ENCODE measurements at regions not wholly inside any gene's neighbourhood (a gene's known extent, or its start where the extent isn't known, plus 50 kb on each side); places are given as distances from the start of the nearest gene placed in this dataset.

DNA sequence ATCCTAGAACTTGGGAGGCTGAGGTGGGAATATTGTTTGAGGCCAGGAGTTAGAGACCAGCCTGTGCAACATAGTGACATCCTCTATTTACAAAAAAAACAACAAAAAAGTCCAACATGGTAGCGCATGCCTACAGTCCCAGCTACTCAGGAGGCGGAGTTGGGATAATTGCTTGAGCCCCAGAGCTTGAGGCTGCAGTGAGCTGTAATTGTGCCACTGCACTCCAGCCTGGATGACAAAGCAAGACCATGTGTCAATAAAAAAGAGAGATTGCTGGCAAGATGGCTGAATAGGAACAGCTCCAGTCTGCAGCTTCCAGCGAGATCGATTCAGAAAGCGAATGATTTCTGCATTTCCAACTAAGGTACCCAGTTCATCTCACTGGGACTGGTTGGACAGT is 54.8 kb upstream of the FBXL17 start:
- TF ChIP-seq ZNF207 (IDR thresholded peaks at IDR 0.05; ENCODE audit: borderline replicate concordance) = no peak
- TF ChIP-seq SIN3A (IDR thresholded peaks at IDR 0.05; ENCODE audit: low read depth, low read length) = no peak
- TF ChIP-seq, protein P1, sequence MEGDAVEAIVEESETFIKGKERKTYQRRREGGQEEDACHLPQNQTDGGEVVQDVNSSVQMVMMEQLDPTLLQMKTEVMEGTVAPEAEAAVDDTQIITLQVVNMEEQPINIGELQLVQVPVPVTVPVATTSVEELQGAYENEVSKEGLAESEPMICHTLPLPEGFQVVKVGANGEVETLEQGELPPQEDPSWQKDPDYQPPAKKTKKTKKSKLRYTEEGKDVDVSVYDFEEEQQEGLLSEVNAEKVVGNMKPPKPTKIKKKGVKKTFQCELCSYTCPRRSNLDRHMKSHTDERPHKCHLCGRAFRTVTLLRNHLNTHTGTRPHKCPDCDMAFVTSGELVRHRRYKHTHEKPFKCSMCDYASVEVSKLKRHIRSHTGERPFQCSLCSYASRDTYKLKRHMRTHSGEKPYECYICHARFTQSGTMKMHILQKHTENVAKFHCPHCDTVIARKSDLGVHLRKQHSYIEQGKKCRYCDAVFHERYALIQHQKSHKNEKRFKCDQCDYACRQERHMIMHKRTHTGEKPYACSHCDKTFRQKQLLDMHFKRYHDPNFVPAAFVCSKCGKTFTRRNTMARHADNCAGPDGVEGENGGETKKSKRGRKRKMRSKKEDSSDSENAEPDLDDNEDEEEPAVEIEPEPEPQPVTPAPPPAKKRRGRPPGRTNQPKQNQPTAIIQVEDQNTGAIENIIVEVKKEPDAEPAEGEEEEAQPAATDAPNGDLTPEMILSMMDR (IDR thresholded peaks at IDR 0.05 in 2 of 3, conservative IDR thresholded peaks at IDR 0.05 in 1 of 3; ENCODE audit: control insufficient read depth in 2 of 3, extremely low read depth in 1 of 3, insufficient read depth in 1 of 3, low read depth in 3 of 3, low read length in 3 of 3) = no peak
- TF ChIP-seq, protein P2, sequence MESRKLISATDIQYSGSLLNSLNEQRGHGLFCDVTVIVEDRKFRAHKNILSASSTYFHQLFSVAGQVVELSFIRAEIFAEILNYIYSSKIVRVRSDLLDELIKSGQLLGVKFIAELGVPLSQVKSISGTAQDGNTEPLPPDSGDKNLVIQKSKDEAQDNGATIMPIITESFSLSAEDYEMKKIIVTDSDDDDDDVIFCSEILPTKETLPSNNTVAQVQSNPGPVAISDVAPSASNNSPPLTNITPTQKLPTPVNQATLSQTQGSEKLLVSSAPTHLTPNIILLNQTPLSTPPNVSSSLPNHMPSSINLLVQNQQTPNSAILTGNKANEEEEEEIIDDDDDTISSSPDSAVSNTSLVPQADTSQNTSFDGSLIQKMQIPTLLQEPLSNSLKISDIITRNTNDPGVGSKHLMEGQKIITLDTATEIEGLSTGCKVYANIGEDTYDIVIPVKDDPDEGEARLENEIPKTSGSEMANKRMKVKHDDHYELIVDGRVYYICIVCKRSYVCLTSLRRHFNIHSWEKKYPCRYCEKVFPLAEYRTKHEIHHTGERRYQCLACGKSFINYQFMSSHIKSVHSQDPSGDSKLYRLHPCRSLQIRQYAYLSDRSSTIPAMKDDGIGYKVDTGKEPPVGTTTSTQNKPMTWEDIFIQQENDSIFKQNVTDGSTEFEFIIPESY (IDR thresholded peaks at IDR 0.05) = no peak
- TF ChIP-seq ZNF687 (IDR thresholded peaks at IDR 0.05) = no peak
- TF ChIP-seq RCOR1 (conservative IDR thresholded peaks at IDR 0.05; ENCODE audit: low read depth, low read length) = no peak
- TF ChIP-seq MTA3 (IDR thresholded peaks at IDR 0.05; ENCODE audit: borderline replicate concordance, low read length) = no peak
- TF ChIP-seq CREM (IDR thresholded peaks at IDR 0.05; ENCODE audit: low read depth) = no peak
- no peak for TF ChIP-seq RUNX3 (IDR thresholded peaks at IDR 0.05; ENCODE audit: low read length)
- no peak for TF ChIP-seq IRF5 (IDR thresholded peaks at IDR 0.05; ENCODE audit: borderline replicate concordance)

Measured in GM12878 (cell line).